ENCODE measurements at regions not wholly inside any gene's neighbourhood (a gene's known extent, or its start where the extent isn't known, plus 50 kb on each side); places are given as distances from the start of the nearest gene placed in this dataset.

DNA sequence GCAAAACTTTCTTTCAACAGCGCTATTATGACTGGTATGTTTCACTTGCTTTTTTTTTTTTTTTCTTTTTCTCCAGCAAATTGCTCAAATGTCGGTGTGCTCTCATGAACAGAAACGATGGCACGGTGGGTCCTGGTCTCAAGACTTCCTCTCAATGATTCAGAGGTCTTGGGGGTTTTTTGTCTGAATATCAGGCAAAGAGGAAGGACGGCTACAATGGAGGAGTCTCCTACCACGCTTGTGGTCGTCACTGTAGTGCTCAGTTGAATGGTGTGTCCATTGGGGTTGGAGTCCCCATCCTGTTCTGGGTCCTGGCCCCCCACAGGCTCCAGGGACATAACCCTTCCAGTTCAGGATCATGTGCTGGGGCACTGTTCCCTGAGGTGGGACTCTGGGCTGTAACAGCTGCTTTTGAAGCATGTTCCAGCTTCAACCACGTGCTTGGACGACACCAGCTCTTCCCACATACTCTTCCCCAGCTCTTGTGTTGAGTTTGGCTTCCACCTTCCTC, 266.7 kb upstream of the KLF6 start:
- Histone ChIP-seq H3K36me3 (ENCODE audit: control insufficient read depth, insufficient read depth, low read length) (no peaks in the 10 kb centered on the region), H3K4me1 (no peaks in the 10 kb centered on the region), H3K27me3 (replicated peaks; ENCODE audit: control insufficient read depth, insufficient read depth, low read length) (no peaks in the 10 kb centered on the region), H3K4me3 (ENCODE audit: low read depth, low read length) (no peak overlapping the region), H3K9me3 (no peaks in the 10 kb centered on the region)
- no peak for DNase-seq
- no peaks in the 10 kb centered on the region for H3K36me3 Mint-ChIP-seq (ENCODE audit: insufficient read depth, unreplicated experiment)
- H3K27ac Mint-ChIP-seq (ENCODE audit: unreplicated experiment), result no peak overlapping the region
- no TSS peak for BruUV-seq (replicated peaks)
- H3K9me3 Mint-ChIP-seq (ENCODE audit: unreplicated experiment), result peaks cover 7% of the 10 kb centered on the region
- ChIA-PET CTCF (no interaction called here), POLR2A (no interaction called here)
- peaks cover 4% of the 10 kb centered on the region for H3K27me3 Mint-ChIP-seq (ENCODE audit: insufficient read depth, unreplicated experiment)
- TF ChIP-seq, protein P1, sequence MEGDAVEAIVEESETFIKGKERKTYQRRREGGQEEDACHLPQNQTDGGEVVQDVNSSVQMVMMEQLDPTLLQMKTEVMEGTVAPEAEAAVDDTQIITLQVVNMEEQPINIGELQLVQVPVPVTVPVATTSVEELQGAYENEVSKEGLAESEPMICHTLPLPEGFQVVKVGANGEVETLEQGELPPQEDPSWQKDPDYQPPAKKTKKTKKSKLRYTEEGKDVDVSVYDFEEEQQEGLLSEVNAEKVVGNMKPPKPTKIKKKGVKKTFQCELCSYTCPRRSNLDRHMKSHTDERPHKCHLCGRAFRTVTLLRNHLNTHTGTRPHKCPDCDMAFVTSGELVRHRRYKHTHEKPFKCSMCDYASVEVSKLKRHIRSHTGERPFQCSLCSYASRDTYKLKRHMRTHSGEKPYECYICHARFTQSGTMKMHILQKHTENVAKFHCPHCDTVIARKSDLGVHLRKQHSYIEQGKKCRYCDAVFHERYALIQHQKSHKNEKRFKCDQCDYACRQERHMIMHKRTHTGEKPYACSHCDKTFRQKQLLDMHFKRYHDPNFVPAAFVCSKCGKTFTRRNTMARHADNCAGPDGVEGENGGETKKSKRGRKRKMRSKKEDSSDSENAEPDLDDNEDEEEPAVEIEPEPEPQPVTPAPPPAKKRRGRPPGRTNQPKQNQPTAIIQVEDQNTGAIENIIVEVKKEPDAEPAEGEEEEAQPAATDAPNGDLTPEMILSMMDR (IDR thresholded peaks at IDR 0.05; ENCODE audit: insufficient read depth in 1 of 2, low read depth in 1 of 2, low read length in 1 of 2, severe bottlenecking in 1 of 2, unreplicated experiment in 1 of 2), result no peak
- H3K4me1 Mint-ChIP-seq (ENCODE audit: low read depth, unreplicated experiment), result peaks cover 5% of the 10 kb centered on the region
- intact Hi-C loops (cut with micrococcal nuclease; ENCODE audit: unreplicated experiment), result no loop called here
- H3K4me3 Mint-ChIP-seq (ENCODE audit: unreplicated experiment), result no peak overlapping the region

- CTCF ChIA-PET, result no interaction called here
- Histone ChIP-seq H3K4me3 (ENCODE audit: low read depth, low read length) (no peak overlapping the region), H3K9me3 (no peaks in the 10 kb centered on the region), H3K36me3 (ENCODE audit: control insufficient read depth, insufficient read depth, low read length) (no peaks in the 10 kb centered on the region), H3K4me1 (no peaks in the 10 kb centered on the region), H3K27me3 (replicated peaks; ENCODE audit: control insufficient read depth, insufficient read depth, low read length) (no peaks in the 10 kb centered on the region)
- H3K4me3 Mint-ChIP-seq (ENCODE audit: unreplicated experiment), result no peak overlapping the region
- H3K36me3 Mint-ChIP-seq (ENCODE audit: insufficient read depth, unreplicated experiment), result no peaks in the 10 kb centered on the region
- intact Hi-C loops (cut with micrococcal nuclease; ENCODE audit: unreplicated experiment), result no loop called here
- H3K27me3 Mint-ChIP-seq (ENCODE audit: insufficient read depth, unreplicated experiment), result peaks cover 4% of the 10 kb centered on the region
- POLR2A ChIA-PET, result no interaction called here
- peaks cover 5% of the 10 kb centered on the region for H3K4me1 Mint-ChIP-seq (ENCODE audit: low read depth, unreplicated experiment)
- H3K9me3 Mint-ChIP-seq (ENCODE audit: unreplicated experiment), result peaks cover 1% of the 10 kb centered on the region
- no peak for DNase-seq
- no peak overlapping the region for H3K27ac Mint-ChIP-seq (ENCODE audit: unreplicated experiment)
- BruUV-seq (replicated peaks), result no TSS peak
- TF ChIP-seq, protein P1 (IDR thresholded peaks at IDR 0.05; ENCODE audit: insufficient read depth in 1 of 2, low read depth in 1 of 2, low read length in 1 of 2, severe bottlenecking in 1 of 2, unreplicated experiment in 1 of 2), result no peak
Observed at GRCh38 chr10:4051011-4051640, 266.1 kb upstream of the KLF6 start.

DNA sequence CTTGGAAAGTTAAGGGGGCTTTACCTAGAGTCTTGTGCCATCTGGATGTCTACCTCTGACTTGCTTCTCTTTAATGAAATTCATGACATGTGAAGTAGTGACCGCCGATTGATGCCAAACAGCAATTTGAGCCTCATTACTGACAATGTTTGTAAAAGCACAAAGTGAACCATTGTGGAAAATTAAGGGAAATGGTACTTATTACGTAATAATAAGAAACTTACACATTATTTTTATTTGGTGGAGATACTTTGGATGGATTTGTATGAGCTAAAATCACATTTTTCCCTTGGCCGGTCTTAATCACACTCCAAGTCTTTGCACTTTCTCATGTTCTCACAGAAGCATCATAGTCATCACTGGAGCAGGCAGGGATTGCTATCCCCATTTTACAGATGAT, 265.1 kb upstream of the KLF6 start:
- H3K4me3 ChIP-seq (ENCODE audit: low read depth, low read length), result no peak overlapping the region
- no peaks in the 10 kb centered on the region for H3K36me3 ChIP-seq (ENCODE audit: control insufficient read depth, insufficient read depth, low read length)
- TF ChIP-seq, protein P1 (IDR thresholded peaks at IDR 0.05; ENCODE audit: insufficient read depth in 1 of 2, low read depth in 1 of 2, low read length in 1 of 2, severe bottlenecking in 1 of 2, unreplicated experiment in 1 of 2), result no peak
- Mint-ChIP-seq H3K4me1 (ENCODE audit: low read depth, unreplicated experiment) (peaks cover 5% of the 10 kb centered on the region), H3K27ac (ENCODE audit: unreplicated experiment) (no peak overlapping the region), H3K4me3 (ENCODE audit: unreplicated experiment) (no peak overlapping the region), H3K36me3 (ENCODE audit: insufficient read depth, unreplicated experiment) (no peaks in the 10 kb centered on the region), H3K9me3 (ENCODE audit: unreplicated experiment) (no peaks in the 10 kb centered on the region), H3K27me3 (ENCODE audit: insufficient read depth, unreplicated experiment) (peaks cover 4% of the 10 kb centered on the region)
- DNase-seq, result no peak
- no peaks in the 10 kb centered on the region for H3K4me1 ChIP-seq
- no peaks in the 10 kb centered on the region for H3K9me3 ChIP-seq
- intact Hi-C loops (cut with micrococcal nuclease; ENCODE audit: unreplicated experiment), result no loop called here
- H3K27me3 ChIP-seq (replicated peaks; ENCODE audit: control insufficient read depth, insufficient read depth, low read length), result no peaks in the 10 kb centered on the region
- ChIA-PET POLR2A (no interaction called here), CTCF (no interaction called here)
- no TSS peak for BruUV-seq (replicated peaks)
